ENCODE measurements at regions not wholly inside any gene's neighbourhood (a gene's known extent, or its start where the extent isn't known, plus 50 kb on each side); places are given as distances from the start of the nearest gene placed in this dataset.

DNA sequence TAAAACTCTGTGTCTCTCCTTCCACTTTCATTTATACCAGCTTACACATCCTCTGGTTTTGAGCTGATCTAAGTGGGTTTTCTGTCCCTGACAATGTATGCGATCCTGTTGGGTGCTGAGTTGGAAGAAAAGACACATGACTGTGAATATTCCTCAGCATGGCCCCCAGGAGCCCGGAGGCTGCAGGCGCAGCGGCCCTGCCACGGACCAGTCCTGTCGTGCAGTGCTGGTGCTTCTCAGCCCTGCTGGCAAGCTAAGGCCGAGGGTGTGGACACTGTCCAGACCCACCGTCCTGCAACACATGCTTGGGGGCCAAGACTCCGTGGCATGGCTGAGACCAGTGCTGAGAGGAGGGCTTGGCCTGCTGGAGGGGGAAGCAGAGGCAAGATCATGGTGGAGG lies 328.9 kb upstream of the IRX2 start:
- DNase-seq (ENCODE audit: low read depth) = no peak
- in situ Hi-C loops (cut with HindIII; ENCODE audit: low sequenced_read_pairs) = no loop called here
- TF ChIP-seq, protein P1, sequence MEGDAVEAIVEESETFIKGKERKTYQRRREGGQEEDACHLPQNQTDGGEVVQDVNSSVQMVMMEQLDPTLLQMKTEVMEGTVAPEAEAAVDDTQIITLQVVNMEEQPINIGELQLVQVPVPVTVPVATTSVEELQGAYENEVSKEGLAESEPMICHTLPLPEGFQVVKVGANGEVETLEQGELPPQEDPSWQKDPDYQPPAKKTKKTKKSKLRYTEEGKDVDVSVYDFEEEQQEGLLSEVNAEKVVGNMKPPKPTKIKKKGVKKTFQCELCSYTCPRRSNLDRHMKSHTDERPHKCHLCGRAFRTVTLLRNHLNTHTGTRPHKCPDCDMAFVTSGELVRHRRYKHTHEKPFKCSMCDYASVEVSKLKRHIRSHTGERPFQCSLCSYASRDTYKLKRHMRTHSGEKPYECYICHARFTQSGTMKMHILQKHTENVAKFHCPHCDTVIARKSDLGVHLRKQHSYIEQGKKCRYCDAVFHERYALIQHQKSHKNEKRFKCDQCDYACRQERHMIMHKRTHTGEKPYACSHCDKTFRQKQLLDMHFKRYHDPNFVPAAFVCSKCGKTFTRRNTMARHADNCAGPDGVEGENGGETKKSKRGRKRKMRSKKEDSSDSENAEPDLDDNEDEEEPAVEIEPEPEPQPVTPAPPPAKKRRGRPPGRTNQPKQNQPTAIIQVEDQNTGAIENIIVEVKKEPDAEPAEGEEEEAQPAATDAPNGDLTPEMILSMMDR (IDR thresholded peaks at IDR 0.05; ENCODE audit: low read depth, low read length, missing control alignments) = no peak
- no peak overlapping the region for H3K4me3 ChIP-seq (ENCODE audit: low read depth, low read length)

DNA sequence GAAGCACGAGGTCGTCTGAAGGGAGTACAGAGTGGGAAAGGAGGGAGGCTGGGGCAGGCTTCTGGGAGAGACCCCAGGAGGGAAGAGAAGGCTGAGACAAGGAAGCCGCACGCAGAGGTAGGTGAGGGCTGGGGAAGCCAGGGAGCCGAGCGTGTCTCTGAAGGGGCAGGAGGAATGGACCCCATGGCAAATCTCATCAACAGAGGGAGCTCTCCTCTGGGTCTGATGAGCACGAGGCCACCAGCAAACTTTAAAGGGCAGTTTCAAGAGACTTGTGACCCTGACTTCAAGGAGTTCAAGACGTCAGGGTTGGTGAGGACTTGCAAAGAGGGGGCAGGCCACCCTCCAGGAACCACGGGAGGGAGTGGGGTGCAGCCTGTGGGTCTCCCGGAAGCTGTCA lies 326.2 kb upstream of the IRX2 start:
- H3K4me3 ChIP-seq (ENCODE audit: low read depth, low read length) = no peak overlapping the region
- in situ Hi-C loops (cut with HindIII; ENCODE audit: low sequenced_read_pairs) = no loop called here
- no peak for DNase-seq (ENCODE audit: low read depth)
- TF ChIP-seq, protein P1 (IDR thresholded peaks at IDR 0.05; ENCODE audit: low read depth, low read length, missing control alignments) = no peak

DNA sequence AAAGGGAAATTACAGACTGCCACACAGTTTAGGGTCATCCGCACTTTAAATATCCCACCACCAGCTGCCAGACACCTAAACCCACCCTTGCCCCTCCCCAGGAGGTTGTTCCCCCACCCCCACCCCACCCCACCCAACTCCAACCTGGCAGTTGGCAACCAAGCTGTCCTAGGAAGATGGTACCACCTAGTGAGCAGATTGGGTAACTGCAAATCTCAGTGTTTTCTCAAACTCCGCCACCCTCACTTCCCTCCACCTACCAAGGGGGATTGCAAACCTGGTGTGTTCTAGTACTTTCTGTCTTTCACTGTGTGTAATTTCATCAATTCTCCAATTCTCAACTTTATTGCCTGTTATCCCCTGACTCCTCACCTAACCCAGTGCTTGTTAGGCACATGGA lies 323.8 kb upstream of the IRX2 start:
- TF ChIP-seq, protein P1 (IDR thresholded peaks at IDR 0.05; ENCODE audit: low read depth, low read length, missing control alignments) = no peak
- no peak for DNase-seq (ENCODE audit: low read depth)
- in situ Hi-C loops (cut with HindIII; ENCODE audit: low sequenced_read_pairs) = no loop called here
- no peak overlapping the region for H3K4me3 ChIP-seq (ENCODE audit: low read depth, low read length)

DNA sequence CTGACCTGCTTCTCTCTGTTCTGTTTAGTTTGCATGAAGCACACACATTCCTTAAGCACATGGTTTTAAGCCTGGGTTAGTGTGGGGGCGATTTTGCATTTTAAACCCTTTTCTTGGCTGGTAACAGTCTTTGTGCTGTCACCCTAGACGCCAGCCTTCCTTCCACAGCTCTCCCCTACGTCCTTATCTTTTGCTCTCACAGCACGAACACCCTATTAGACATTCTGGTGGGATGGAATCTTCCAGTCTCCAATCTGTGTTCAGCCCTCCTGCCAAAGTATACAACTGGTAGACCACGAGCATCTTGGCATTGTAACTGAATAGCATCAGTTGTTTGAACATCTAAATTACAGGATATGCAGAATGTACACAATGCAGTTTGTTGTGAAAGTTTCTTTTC lies 316.9 kb upstream of the IRX2 start:
- in situ Hi-C loops (cut with HindIII; ENCODE audit: low sequenced_read_pairs) = no loop called here
- no peak for DNase-seq (ENCODE audit: low read depth)
- H3K4me3 ChIP-seq (ENCODE audit: low read depth, low read length) = no peak overlapping the region
- TF ChIP-seq, protein P1 (IDR thresholded peaks at IDR 0.05; ENCODE audit: low read depth, low read length, missing control alignments) = no peak

DNA sequence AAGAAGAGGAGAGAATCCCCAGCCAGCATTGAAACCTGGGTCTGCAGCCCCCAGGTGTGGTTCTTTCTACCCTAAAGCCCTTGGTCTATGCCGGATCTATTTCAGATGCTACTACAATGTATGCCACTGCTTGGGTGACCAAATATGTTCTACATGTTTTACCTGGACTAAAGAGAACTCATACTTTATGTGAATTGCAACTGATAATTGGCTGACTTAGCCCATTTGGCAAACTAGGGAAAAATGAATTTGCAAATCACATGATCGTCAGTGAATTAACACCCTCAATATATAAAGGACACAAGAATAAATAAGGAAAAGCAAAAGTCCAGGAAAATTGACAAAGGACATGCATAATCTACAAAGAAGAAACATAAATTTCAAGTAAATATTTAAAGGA lies 308.8 kb upstream of the IRX2 start:
- in situ Hi-C loops (cut with HindIII; ENCODE audit: low sequenced_read_pairs) = no loop called here
- no peak overlapping the region for H3K4me3 ChIP-seq (ENCODE audit: low read depth, low read length)
- TF ChIP-seq, protein P1 (IDR thresholded peaks at IDR 0.05; ENCODE audit: low read depth, low read length, missing control alignments) = no peak
- no peak for DNase-seq (ENCODE audit: low read depth)

DNA sequence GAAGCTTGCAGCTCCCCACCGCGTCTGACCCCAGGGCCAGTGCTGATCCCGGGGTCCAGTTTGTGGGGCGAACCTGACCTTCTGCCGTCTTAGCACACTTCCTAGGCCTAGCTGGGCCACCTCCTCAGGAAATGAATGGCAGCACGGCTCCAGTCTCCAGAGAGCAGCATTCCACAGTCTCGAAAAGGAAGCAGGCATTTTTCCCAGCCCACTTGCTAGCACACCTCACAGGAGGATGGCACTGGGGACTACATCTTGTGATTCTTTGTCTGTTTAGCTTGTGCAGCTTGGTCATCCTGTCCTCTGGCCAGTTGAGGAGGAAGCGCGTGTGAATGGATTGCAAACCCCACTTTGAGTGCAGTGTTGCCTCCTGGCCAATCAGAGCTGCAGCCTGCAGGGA lies 308.0 kb upstream of the IRX2 start:
- DNase-seq (ENCODE audit: low read depth) = no peak
- in situ Hi-C loops (cut with HindIII; ENCODE audit: low sequenced_read_pairs) = no loop called here
- H3K4me3 ChIP-seq (ENCODE audit: low read depth, low read length) = no peak overlapping the region
- TF ChIP-seq, protein P1 (IDR thresholded peaks at IDR 0.05; ENCODE audit: low read depth, low read length, missing control alignments) = no peak

DNA sequence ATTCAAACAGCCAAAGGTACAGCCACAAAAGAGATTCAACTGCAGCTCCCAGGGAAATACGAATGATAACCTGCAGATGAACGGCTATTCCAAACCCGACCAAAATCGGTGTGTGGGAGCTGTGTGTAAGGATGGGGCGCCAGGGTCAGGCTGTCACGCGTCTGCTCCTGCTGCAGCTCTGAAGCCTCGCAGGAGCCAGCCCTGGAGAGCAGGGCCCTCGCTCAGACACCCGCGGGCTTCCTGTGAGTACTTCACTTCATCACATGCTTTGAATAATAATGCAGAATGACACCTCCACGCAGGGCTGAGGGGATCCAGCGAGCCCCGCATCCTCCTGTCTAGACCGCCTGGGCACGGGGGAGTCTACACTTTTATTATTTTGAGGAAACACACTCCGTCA lies 307.5 kb upstream of the IRX2 start:
- TF ChIP-seq, protein P1 (IDR thresholded peaks at IDR 0.05; ENCODE audit: low read depth, low read length, missing control alignments) = no peak
- no peak overlapping the region for H3K4me3 ChIP-seq (ENCODE audit: low read depth, low read length)
- no peak for DNase-seq (ENCODE audit: low read depth)
- in situ Hi-C loops (cut with HindIII; ENCODE audit: low sequenced_read_pairs) = no loop called here

Data from astrocyte of the cerebellum (primary cell).